NOMO-1 treated with dmso at 0.1 percent for 144 hours (cell line): ENCODE measurements at regions not wholly inside any gene's neighbourhood (a gene's known extent, or its start where the extent isn't known, plus 50 kb on each side); places are given as distances from the start of the nearest gene placed in this dataset.

Experiments used
- DNase-seq: peaks from one replicate; lab custom pipeline; 2025; ENCODE audit not compliant: unreplicated experiment; lab: John Stamatoyannopoulos, UW

- no peak for DNase-seq
Observed at GRCh38 chr2:123154195-123154594, 870.9 kb upstream of the CNTNAP5 start.

DNA sequence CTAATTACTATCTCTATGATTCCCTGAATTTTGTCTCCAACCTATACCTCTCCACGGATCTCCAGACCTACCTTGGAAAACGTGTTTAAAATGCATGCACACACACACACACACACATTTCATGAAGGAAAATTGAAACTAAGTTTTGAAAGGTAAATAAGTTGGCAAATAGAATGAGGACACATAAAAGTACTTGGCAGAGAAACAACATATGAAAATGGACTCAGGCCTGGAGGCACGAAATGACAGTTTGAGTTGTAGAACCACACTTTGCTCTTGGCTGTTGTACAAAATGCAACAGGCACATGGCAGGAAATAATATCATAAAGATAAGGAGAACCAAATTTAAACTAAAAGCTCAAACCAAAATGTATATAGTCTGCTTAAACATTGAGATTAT, 868.1 kb upstream of the CNTNAP5 start:
- no peak for DNase-seq

DNA sequence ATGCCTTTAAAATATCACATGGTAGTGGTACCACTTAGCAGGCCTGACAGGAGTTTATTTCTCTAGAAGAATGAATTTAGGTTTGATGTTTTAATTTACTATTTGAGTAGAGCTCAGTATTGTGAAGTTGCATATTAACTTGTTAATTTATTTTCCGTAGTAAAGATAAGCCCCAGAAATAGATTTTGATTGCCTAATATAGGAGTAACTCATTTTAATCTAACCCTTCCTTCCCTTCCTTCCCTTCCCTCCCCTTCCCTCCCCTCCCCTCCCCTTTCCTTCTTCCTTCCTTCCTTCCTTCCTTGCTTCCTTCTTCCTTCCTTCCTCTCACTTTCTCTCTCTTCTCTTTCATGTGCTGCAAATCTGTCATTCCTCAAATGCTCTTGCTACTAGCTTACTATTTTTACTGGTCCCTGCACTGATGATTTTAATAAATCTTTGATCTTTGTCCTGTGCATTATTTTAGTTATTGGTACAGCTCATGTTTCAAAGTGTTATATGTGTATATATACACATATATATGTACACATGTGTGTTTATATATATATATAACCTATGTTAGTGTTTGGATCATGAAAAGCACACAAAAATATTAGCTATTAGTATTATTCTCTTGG, 862.6 kb upstream of the CNTNAP5 start:
- DNase-seq = no peak

DNA sequence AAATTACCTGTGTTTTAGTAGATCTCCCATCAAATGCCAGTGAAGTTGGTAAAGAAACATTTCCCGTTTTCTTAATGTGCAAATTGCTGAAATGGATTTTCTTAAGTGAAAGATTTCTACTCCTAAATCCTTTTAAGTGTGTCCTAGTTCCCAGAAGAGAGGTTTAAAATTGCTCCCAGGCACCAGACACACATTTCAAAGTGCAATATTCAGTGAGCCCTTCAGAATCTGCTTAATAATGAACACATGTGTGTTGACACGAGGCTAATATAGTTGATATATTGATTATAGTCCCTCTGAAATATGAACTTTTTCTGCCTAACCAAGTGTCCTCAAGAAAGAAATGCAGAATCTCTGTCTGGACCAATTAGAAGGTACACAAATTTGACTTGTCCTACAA, 861.7 kb upstream of the CNTNAP5 start:
- no peak for DNase-seq

DNA sequence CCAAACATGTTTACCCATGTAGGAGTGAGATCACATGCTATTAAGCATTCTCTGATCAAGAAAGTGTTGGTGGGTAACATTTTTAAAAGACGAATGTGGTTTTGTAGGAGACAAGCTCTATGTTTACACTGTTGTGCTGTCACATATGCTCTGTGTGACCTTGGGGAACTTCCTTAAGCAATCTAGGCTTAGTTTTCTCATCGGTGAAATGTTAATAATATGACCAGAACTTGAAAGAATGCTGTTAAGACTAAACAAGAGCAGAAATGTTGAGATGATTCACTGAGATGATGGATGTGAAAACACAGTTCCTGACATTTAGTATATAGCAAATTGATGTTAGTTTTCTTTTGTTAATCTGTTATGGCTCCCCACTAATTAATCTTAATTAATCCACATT, 860.9 kb upstream of the CNTNAP5 start:
- no peak for DNase-seq

GRCh38 chr2:123165616-123166015, 859.5 kb upstream of the CNTNAP5 start:
- no peak for DNase-seq

DNA sequence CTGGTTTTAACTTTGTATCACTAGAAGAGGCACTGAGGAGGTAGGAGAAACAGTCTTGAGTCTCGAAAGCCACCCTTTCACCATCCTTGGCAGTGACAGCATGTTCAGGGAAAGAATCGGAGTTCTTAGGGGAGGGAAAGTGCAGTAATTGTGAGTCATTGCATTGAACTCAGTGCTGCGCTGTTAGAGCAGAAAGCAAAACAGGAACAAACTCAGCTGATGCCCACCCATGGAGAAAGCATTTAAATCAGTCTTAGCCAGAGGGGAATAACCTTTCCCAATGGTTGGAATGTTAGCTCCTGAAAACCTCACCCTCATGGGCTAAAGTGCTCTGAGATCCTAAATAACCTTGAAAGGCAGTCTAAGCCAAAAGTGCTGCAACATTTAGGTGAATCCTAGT, 845.6 kb upstream of the CNTNAP5 start:
- DNase-seq = no peak

- DNase-seq = no peak
Observed at GRCh38 chr2:123195957-123196356, 829.1 kb upstream of the CNTNAP5 start.

DNA sequence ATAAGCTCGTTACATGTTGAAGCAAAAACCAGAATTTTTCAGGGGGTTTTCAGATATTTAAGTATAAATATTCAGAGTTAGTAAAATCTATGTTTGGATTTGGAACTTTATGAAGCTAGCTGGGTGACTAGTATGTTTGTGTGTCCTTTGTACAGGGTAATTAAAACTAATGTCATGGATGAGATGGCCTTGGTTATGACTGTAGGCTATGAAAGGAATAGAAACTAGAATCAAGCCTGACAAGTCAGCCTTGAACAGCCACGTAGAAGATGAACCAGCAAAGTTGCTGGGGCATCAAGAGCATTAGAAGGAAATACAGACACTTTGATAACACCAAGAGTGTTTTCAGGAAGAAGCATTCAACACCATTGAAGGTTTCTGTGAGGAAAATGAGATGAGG, 825.1 kb upstream of the CNTNAP5 start:
- no peak for DNase-seq

GRCh38 chr2:123207245-123207644, 817.8 kb upstream of the CNTNAP5 start:
- no peak for DNase-seq

GRCh38 chr2:123209202-123209601, 815.9 kb upstream of the CNTNAP5 start:
- DNase-seq = no peak

DNA sequence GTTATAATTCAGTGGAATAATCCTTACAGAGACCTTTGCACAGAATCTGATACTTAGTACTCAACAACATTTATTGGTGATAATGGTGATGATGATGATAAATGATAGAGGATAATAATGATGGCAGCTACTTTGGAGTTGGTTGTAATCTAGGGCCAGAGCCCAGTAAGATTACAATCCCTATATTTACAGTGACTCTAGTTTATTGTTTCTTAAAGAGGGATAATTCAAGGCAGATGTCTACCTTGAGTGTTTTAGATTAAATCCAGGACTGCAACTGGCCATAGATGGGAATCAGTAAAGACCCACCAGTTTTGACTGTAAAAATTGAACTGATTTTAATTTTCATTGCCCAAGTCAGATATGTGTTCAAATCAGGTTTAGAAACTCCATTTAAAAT, 813.9 kb upstream of the CNTNAP5 start:
- DNase-seq = no peak

DNA sequence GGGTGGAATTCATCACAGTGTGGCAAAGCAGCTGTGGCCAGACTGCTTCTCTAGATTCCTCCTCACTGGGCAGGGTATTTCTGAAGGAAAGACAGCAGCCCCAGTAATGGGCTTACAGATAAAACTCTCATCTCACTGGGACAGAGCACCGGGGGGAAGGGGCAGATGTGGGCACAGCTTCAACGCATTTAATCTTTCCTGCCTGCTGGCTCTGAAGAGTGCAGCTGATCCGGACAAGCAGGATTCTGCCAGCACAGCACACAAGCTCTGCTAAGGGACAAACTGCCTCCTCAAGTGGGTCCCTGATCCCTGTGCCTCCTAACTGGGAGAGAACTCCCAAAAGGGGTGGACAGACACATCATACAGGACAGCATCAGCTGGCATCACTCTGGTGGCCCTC, 779.9 kb upstream of the CNTNAP5 start:
- DNase-seq = no peak

- no peak for DNase-seq
Observed at GRCh38 chr2:123258877-123259539, 766.1 kb upstream of the CNTNAP5 start.

- DNase-seq = no peak
Observed at GRCh38 chr2:123262856-123263255, 762.2 kb upstream of the CNTNAP5 start.

DNA sequence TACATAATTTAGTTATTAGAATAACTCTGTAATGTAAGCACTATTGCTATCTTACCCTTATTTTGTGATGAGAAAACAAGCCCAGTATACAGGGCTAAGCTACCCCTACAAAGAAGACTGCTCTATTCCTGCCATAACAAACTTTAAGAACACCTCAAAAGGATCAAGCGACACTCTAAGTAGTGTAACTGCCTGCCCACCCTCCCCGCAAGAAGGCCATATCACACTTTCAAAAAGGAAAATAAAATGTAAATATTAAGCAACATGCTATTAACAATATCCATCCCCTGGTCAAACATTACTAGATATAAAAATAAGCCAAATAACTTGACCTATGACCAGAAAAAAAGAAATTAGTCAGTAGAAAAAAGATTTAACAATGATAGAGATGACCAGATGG, 741.7 kb upstream of the CNTNAP5 start:
- DNase-seq = no peak

DNA sequence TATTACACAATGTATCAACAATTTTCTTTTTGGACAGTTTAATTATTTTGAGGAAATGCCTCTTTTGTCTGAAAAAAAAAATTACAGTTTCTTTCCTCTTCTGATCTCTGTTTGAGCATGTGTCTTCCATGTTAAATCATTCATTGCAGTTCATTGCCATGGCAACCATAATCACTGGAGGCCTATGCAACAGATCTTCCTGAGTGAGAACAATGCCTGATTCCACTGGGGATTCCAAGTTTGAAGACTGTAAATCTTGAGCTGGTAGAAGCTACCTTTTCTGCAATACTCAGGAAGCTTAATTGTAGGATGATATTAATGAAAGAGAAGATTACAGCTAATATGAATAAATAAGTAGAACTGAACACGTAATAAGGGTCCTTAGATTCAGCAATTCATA, 721.4 kb upstream of the CNTNAP5 start:
- DNase-seq = no peak
